ENCODE measurements at regions not wholly inside any gene's neighbourhood (a gene's known extent, or its start where the extent isn't known, plus 50 kb on each side); places are given as distances from the start of the nearest gene placed in this dataset.
"Not testable (repeated sequence)": the region's sequence is repeated elsewhere in the genome, so short reads cannot be mapped to it uniquely, and the experiment has no call there.

DNA sequence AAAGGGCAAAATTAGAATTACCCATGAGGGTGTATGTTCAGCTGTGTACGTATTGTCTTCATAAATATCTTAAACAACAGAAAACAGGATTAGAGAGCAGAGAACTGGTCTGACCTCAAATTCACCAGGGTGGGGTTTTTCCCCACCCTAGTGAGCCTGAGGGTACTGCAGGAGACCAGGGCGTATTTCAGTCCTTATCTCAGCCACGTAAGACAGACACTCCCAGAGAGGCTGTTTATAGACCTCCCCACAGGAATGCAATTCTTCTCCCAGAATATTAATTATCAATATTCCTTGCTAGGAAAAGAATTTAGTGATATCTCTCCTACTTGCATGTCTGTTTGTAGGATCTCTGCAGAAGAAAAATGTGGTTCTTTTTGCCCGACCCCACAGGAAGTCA lies 128.8 kb downstream of the PCDH10 start:
- H3K4me1 Mint-ChIP-seq; H3K36me3 Mint-ChIP-seq; H3K27ac Mint-ChIP-seq; ATAC-seq; H3K4me3 Mint-ChIP-seq; DNase-seq (ENCODE audit: low spot score in 2 of 2); H3K9me3 Mint-ChIP-seq: not testable (repeated sequence)

DNA sequence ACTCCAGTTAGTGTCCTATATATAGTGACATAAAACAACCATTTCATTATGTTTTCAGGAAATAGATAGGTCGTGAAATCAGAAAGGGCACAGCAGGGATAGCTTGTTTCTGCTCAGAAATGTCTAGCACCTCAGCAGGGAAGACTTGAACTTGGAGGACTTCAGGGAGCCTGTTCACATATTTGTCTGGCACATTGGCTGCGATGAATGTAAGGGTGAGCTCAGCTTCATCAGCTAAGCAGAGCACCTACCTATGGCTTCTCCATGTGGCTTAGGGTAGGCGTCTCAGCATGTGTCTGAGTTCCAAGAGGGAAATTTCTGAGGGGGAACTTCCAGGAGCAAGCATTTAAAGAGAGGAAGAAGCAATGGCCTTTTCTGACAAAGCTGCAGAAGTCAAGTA lies 126.2 kb downstream of the PCDH10 start:
- no peaks in the 10 kb centered on the region for H3K4me1 Mint-ChIP-seq

DNA sequence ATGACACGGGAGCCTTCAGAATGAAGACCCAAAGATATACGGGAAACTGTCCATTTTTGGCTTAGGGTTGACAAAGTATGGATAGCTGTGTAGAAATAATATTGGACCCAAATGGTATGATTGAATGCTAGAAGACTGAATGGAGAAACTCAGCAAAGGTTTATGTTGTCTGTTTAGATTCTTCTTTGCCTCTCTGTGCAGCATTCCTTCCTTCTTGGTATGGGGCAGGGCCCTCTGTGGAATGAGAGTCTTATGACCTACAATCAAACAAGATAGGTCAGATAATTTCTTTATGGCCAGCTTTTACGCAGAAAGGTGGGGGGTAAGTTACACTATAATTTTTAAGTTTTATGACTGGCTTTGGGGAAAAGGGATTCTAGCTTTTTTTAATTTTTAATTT lies 124.3 kb downstream of the PCDH10 start:
- ATAC-seq = no peak
- Mint-ChIP-seq H3K36me3 (no peaks in the 10 kb centered on the region), H3K9me3 (peaks cover 3% of the 10 kb centered on the region), H3K4me3 (no peak overlapping the region), H3K4me1 (no peaks in the 10 kb centered on the region), H3K27ac (no peak overlapping the region)
- DNase-seq (ENCODE audit: low spot score in 2 of 2) = no peak

More for the DNA sequence above, 126.2 kb downstream of the PCDH10 start:
- peaks cover 3% of the 10 kb centered on the region for H3K9me3 Mint-ChIP-seq
- H3K27ac Mint-ChIP-seq = no peak overlapping the region
- H3K4me3 Mint-ChIP-seq = no peak overlapping the region
- no peaks in the 10 kb centered on the region for H3K36me3 Mint-ChIP-seq
- ATAC-seq (no peak), DNase-seq (ENCODE audit: low spot score in 2 of 2) (no peak)

DNA sequence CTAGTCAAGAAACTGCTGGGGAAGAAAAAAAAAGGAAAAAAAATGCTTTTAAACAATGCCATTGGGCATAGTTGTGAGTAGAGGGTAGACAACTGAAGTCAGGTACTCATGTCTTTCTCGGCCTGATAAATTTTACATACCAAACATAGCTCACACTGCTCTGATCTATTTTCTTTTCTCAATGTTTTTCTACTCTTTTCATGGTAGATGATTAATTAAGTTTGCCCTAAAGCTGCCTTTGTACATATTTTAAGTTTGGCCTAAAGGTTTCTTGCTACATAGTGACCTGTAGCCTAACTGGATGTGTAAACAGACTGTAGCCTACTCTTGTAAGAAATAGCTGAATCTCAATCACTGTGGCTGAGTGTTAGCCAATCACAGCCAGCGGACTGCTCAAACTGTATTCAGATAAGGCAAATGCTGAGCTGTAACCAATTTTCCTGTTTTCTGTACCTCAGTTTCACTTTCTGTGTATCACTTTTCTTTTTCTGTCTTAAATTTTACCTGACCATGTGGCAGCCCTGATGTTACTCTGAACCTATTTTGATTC lies 121.0 kb downstream of the PCDH10 start:
- Mint-ChIP-seq H3K4me3 (no peak overlapping the region), H3K9me3 (no peaks in the 10 kb centered on the region), H3K36me3 (no peaks in the 10 kb centered on the region), H3K4me1 (no peaks in the 10 kb centered on the region), H3K27ac (no peak overlapping the region)
- DNase-seq (ENCODE audit: low spot score in 2 of 2) (no peak), ATAC-seq (no peak)

DNA sequence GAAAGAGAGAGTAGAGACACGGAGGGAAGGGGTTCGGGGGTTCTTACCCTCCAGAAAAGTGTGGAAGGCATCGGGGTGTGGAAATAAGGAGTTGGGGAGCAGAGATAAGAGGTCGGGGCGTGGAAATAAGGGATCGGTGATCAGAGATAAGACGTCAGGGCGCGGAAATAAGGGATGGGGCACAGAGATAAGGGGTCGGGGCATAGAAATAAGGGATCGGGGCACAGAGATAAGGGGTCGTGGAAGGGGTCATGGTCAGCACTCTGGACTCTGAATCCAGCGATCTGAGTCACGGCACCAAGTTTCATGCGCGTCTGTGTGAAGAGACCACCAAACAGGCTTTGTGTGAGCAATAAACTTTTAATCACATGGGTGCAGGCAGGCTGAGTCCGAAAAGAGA lies 119.1 kb downstream of the PCDH10 start:
- no peaks in the 10 kb centered on the region for H3K9me3 Mint-ChIP-seq
- H3K36me3 Mint-ChIP-seq = no peaks in the 10 kb centered on the region
- H3K27ac Mint-ChIP-seq = no peak overlapping the region
- no peak overlapping the region for H3K4me3 Mint-ChIP-seq
- no peaks in the 10 kb centered on the region for H3K4me1 Mint-ChIP-seq
- ATAC-seq (no peak), DNase-seq (ENCODE audit: low spot score in 2 of 2) (no peak)

DNA sequence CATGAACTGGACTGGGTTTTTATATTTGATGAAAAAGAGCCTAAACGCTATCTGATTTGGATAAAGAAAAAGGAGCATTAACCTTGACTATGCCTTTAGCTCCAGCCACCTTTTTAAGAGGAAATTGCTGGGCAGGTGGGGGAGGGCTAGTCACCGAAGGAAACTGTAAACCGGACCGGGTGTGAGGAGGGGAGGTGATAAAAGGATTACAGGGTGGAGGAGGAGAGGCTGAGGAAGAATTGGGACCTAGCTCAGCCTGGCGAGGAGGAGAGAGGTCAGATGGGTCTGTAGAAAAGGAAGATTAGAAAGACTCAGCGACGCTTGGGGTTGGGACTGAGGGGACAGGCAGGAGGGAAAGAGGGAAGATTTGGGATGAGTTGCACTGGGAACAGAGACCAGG lies 118.4 kb downstream of the PCDH10 start:
- DNase-seq (ENCODE audit: low spot score in 2 of 2); H3K4me3 Mint-ChIP-seq; H3K27ac Mint-ChIP-seq; H3K9me3 Mint-ChIP-seq; ATAC-seq; H3K36me3 Mint-ChIP-seq; H3K4me1 Mint-ChIP-seq: not testable (repeated sequence)

DNA sequence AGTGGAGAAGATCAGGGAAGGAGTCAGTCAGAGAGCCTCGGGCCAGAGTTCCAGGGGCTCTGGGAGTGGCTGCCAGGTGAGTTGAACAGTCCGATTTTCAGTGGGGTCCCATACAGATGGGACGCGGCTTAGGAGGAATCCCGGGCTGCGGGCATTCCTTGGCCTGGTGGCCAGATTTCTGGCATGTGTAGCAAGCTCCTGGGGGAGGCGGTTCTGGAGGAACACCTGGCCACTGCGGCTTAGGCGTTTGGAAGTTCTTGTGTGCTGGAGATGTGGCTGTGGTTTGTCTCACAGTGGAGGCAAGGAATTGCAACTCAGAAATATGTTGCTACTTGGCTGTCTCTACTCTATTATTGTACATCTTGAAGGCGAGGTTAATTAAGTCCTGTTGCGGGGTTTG lies 117.9 kb downstream of the PCDH10 start:
- H3K36me3 Mint-ChIP-seq; H3K9me3 Mint-ChIP-seq; H3K4me1 Mint-ChIP-seq; H3K4me3 Mint-ChIP-seq; DNase-seq (ENCODE audit: low spot score in 2 of 2); ATAC-seq; H3K27ac Mint-ChIP-seq: not testable (repeated sequence)

DNA sequence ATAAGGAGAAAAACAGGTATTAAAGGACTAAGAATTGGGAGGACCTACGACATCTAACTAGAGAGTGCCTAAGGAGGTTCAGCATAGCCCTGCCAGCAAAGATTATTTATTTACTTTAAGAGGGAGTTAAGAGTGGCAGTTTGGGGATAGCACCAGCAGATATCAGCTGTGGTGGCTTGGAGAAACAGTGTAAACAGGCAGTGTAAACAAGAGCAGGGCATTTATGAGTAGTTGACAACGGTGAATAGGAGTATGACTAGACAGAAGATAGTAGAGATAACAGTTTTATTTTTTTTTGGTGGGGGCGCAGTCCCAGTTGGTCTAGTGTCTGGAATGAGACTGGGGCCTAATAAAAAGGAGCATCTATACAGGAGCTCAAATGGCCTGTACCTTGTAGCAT lies 115.2 kb downstream of the PCDH10 start:
- H3K4me1 Mint-ChIP-seq; H3K9me3 Mint-ChIP-seq; ATAC-seq; H3K27ac Mint-ChIP-seq; DNase-seq (ENCODE audit: low spot score in 2 of 2); H3K36me3 Mint-ChIP-seq; H3K4me3 Mint-ChIP-seq: not testable (repeated sequence)

DNA sequence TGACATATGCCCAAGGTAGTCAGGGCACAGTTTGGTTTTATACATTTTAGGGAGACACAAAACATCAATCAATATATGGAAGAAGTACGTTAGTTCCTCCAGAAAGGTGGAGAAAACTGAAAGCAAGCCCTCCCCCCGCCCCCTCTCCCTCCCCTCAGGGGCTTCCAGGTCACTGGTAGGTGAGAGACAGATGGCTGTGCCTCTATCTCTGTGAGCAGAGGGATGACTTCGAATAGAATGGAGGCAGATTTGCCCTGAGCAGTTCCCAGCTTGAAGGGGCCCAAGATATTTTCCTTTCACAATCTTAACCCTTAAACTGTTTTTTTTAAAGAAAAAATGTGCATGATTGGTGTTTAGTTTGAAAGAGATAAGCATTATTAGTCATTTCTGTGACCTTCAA lies 114.0 kb downstream of the PCDH10 start:
- Mint-ChIP-seq H3K4me3 (no peak overlapping the region), H3K27ac (no peak overlapping the region), H3K4me1 (no peaks in the 10 kb centered on the region), H3K9me3 (no peaks in the 10 kb centered on the region), H3K36me3 (no peaks in the 10 kb centered on the region)
- no peak for DNase-seq (ENCODE audit: low spot score in 2 of 2)
- ATAC-seq = no peak

DNA sequence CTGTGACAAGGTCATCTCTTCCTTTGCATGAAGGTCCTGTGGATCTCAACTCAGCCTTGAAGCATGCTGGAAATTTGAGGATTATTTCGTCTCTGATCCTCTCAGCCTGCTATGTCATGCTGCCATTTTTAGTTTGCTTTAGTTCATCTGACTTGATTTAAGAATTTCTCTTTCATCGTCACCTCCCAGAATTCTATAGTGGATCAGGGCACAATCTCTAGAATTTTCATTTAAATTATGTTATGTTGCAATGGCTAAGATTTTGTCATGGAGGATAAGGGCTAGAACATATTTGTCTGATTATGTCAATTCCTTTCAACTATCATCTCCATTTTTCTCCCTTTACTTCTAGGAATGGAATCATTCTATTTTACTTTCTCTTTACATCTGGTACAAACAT lies 98.8 kb downstream of the PCDH10 start:
- DNase-seq (ENCODE audit: low spot score in 2 of 2) (no peak), ATAC-seq (no peak)
- H3K4me3 Mint-ChIP-seq = no peak overlapping the region
- H3K27ac Mint-ChIP-seq = no peak overlapping the region
- H3K36me3 Mint-ChIP-seq = no peaks in the 10 kb centered on the region
- no peaks in the 10 kb centered on the region for H3K4me1 Mint-ChIP-seq
- peaks cover 16% of the 10 kb centered on the region for H3K9me3 Mint-ChIP-seq

DNA sequence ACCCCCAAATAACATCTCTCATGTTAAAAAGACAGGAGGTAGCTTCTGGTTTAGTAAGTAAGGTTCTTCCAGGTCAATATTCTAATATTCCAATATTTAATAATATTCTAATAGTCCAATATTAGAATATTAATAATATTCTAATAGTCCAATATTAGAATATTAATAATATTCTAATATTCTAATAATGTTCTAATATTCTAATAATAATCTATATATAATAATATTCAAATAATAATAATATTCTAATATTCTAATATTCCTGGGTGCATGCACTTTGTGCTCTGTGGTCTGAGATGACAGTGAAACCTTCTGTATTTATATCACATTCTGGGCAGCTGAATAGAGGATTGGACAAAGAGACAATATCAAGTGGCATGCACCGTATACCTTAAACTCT lies 96.1 kb downstream of the PCDH10 start:
- Mint-ChIP-seq H3K36me3 (no peaks in the 10 kb centered on the region), H3K4me1 (no peaks in the 10 kb centered on the region), H3K27ac (no peak overlapping the region), H3K4me3 (no peak overlapping the region), H3K9me3 (peaks cover 10% of the 10 kb centered on the region)
- ATAC-seq = no peak
- DNase-seq (ENCODE audit: low spot score in 2 of 2) = no peak

Measured in stimulated activated effector memory CD8-positive, alpha-beta T cell treated with anti-CD3 and anti-CD28 coated beads, Interleukin-12 subunit alpha, Interleukin-12 subunit beta, amount 100 ng/mL, for 72 hours (primary cell).